ENCODE measurements at regions not wholly inside any gene's neighbourhood (a gene's known extent, or its start where the extent isn't known, plus 50 kb on each side); places are given as distances from the start of the nearest gene placed in this dataset.

DNA sequence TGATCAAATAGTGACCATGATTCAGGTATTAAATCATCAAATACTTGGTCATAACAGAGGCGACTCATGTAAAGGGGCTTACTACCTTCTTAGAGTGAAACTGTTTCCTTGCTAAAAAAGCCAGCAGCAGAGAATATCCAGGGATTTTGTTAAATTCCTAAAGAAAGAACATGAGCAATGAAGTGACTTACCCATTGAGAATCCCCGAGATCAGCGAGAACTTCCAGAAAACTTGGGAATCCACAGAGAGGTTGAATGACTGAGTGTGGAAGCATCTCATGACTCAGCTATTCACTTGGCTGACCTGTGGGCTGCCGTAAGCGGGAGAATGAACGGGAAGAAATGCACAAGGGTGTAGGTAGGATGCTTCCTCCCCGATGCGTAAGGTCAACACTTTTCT is 85.3 kb upstream of the KCNA1 start:
- TF ChIP-seq, protein P1, sequence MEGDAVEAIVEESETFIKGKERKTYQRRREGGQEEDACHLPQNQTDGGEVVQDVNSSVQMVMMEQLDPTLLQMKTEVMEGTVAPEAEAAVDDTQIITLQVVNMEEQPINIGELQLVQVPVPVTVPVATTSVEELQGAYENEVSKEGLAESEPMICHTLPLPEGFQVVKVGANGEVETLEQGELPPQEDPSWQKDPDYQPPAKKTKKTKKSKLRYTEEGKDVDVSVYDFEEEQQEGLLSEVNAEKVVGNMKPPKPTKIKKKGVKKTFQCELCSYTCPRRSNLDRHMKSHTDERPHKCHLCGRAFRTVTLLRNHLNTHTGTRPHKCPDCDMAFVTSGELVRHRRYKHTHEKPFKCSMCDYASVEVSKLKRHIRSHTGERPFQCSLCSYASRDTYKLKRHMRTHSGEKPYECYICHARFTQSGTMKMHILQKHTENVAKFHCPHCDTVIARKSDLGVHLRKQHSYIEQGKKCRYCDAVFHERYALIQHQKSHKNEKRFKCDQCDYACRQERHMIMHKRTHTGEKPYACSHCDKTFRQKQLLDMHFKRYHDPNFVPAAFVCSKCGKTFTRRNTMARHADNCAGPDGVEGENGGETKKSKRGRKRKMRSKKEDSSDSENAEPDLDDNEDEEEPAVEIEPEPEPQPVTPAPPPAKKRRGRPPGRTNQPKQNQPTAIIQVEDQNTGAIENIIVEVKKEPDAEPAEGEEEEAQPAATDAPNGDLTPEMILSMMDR (IDR thresholded peaks at IDR 0.05; ENCODE audit: low read depth, low read length) = no peak
- TF ChIP-seq EZH2phosphoT487 (IDR thresholded peaks at IDR 0.05; ENCODE audit: low read depth) = no peak

Data from OCI-LY3 (cell line).